Omental fat pad (tissue), 3 donors: ENCODE measurements at regions not wholly inside any gene's neighbourhood (a gene's known extent, or its start where the extent isn't known, plus 50 kb on each side); places are given as distances from the start of the nearest gene placed in this dataset.

Experiments
- ATAC-seq: fragments of 150-250 bp; one replicate; pipeline ENCODE4 v1.9.1; 2016; ENCODE audit warnings: mild to moderate bottlenecking, moderate library complexity; ENCODE audit not compliant: low FRiP score
- DNase-seq: peaks from one replicate; pipeline ENCODE4 v3.0.0-alpha.2; 2019; ENCODE audit warnings: low spot score
- TF ChIP-seq, protein P1 (sequence below), 3 donors: fragments of 450-650 bp; IDR thresholded peaks; one replicate each; pipeline ENCODE4 v1.5.1; 2016 to 2017; ENCODE audit warnings: antibody characterized with exemption in 3 of 3, mild to moderate bottlenecking in 3 of 3, moderate library complexity in 2 of 3

DNA sequence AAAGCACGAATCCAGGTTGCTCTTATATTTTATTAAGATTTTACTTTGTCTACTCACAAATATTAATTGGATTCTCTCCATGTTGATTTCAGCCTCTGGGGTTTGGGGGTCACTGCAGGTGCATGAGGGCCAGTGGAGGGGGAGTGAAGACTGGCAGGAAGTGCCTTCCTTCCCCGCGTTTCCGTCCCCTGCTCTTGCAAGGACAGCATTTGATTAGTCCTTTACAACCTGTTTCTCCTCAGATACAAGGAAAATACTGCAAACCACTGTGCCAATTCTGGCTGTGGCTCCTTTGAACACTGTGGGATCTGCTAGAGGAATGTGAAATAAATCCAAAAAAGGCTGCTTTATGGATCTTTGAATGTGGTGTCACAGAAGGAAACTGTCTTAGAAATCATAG, 291.8 kb downstream of the ETNK1 start:
- ATAC-seq (no peak), DNase-seq (no peak)
- TF ChIP-seq, protein P1, sequence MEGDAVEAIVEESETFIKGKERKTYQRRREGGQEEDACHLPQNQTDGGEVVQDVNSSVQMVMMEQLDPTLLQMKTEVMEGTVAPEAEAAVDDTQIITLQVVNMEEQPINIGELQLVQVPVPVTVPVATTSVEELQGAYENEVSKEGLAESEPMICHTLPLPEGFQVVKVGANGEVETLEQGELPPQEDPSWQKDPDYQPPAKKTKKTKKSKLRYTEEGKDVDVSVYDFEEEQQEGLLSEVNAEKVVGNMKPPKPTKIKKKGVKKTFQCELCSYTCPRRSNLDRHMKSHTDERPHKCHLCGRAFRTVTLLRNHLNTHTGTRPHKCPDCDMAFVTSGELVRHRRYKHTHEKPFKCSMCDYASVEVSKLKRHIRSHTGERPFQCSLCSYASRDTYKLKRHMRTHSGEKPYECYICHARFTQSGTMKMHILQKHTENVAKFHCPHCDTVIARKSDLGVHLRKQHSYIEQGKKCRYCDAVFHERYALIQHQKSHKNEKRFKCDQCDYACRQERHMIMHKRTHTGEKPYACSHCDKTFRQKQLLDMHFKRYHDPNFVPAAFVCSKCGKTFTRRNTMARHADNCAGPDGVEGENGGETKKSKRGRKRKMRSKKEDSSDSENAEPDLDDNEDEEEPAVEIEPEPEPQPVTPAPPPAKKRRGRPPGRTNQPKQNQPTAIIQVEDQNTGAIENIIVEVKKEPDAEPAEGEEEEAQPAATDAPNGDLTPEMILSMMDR (IDR thresholded peaks at IDR 0.05) = no peak

DNA sequence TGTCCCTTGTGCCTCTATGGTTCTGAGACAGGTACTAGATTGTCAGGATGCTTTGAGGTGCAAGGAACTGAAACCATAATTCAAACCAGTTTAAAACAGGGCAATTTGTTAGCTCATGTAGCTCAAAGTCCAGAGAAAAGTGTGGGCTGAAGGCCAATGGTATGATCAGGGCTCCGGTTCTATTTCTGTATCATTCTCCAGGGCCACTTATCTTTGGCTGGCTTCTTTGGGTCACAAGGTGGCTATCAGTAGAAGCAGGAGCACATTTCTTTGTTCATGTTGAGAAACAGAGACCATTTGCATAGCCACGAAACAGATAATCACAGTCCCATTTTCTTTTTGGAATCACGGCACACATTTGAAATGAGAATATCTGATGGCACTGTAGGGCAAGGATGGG, 294.9 kb downstream of the ETNK1 start:
- TF ChIP-seq, protein P1 (IDR thresholded peaks at IDR 0.05) = no peak
- ATAC-seq (no peak), DNase-seq (no peak)

DNA sequence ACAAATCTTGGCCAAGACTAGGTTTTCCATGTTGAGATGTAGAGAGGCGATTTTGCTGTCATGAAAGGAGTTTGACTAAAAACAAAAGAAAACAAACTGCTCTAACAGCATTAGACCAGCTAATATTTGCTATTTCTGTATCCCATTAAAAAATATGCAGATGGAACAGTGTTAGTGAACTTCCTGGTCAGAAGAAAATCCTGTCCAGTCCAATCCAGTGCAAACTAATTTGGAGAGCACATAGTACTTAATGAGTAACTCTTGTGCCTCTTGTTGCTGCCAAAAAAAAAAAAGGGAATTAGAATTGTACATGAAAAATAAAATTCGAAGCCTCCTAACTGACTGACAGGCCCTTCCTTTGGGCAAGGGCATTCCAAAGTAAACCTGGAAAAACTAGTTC, 298.8 kb downstream of the ETNK1 start:
- no peak for ATAC-seq
- TF ChIP-seq, protein P1 (IDR thresholded peaks at IDR 0.05) = no peak
- DNase-seq = no peak

DNA sequence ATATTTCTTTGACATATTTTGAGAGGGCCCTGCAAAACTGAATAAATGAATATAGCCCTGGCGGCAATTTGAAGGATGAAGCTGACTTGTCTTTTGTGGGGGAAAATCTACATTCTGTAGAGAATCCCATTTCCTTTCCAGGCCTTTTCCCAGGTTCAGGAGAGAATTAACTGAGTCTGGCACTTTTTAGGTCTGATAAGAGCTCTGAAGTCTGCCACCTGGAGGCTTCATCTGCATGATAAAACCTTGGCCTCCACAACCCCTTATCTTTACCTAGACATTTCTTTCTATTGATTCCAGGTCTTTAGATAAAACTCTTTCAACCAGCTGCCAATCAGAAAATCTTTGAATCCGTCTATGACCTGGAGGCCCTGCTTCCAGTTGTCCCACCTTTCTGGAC, 299.4 kb downstream of the ETNK1 start:
- DNase-seq = no peak
- ATAC-seq = no peak
- TF ChIP-seq, protein P1 (IDR thresholded peaks at IDR 0.05) = no peak

DNA sequence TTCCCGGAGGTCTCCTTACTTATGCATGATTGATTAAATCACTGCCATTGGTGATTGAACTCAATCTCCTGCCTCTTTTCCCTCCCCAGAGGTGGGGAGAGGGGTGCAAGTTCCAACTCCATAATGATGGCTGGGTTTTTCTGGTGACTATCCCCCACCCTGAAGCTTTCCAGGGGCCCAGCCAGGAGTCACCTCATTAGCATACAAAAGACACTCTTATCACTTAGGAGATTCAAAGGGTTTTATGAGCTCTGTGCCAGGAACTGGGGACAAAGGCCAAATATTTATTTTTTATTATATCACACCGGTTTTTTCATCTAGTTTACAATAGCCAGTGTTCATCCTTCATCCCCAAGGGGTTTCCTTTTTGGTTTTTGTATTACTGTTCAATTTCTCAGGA, 300.7 kb downstream of the ETNK1 start:
- ATAC-seq = no peak
- no peak for DNase-seq
- TF ChIP-seq, protein P1 (IDR thresholded peaks at IDR 0.05) = no peak

DNA sequence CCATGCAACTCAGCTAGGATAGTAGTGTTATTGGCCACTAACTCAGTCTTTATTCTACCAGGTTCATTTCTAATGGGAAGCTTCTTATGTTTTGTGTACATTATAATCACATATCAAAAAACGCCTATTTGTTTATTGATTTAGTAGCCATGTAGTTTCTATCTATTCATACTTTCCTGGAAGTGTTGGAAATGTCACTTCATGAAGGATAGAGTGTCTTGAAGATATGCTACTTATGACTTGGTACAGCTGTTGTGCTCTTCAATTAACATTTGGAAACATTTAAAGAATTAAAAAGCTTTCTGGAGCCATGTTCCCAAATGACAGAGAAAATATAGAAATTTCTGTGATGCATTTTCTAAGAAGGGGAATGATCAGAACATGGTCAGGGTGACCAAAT, 307.5 kb downstream of the ETNK1 start:
- DNase-seq (no peak), ATAC-seq (no peak)
- TF ChIP-seq, protein P1 (IDR thresholded peaks at IDR 0.05) = no peak

DNA sequence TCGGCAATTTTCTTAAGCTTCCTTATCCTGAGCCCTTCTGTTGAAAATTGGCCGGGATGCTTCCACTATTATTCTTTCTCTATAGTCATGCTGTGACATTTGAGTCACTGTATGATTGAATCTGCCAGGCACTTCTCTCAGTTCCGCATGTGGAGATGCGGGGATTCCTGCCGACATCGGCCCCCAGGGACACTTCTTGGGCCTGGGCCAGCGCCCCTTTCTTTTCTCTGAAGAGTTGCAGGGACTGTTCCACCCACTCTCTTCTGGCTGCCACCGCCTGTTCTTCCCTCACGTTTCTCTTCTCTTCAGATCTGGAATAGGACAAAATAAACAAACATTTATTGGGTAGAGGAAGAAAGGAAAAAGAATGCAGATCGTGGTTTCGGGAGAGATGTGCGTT, 310.1 kb downstream of the ETNK1 start:
- ATAC-seq (no peak), DNase-seq (no peak)
- TF ChIP-seq, protein P1 (IDR thresholded peaks at IDR 0.05) = no peak
